LNCaP clone FGC (cell line): ENCODE measurements at regions not wholly inside any gene's neighbourhood (a gene's known extent, or its start where the extent isn't known, plus 50 kb on each side); places are given as distances from the start of the nearest gene placed in this dataset.

Source experiments
- DNase-seq: peaks from one replicate; pipeline ENCODE4 v3.0.0-alpha.2; 2011; ENCODE audit warnings: low read depth
- H3K4me3 ChIP-seq: 2 replicates; pipeline ENCODE4 v1.5.1; 2011; ENCODE audit warnings: mild to moderate bottlenecking, low read depth, low read length, control low read depth
- TF ChIP-seq, protein P1 (sequence below): IDR thresholded peaks from 2 replicates; pipeline ENCODE4 v1.5.1; 2012; ENCODE audit warnings: mild to moderate bottlenecking; ENCODE audit not compliant: control insufficient read depth, insufficient read depth; ENCODE audit errors: extremely low read depth

DNA sequence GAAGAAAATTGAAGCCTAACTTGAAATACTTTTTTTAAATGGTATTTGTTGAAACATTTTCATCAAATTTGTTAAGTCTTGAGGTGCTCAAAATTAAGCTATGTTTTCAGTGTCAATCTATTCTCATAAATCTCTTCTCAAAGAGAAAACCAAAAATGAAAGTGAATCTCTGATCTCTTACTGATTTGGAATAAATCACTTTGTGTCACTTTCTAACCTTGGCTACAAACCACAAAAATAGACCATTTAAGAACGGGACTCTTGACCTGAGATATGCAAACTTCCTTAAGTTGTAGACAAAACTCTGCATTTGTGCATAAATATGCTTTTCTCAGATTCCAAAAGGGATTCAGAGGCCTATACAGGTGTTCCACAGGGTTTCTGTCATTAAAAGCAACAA lies 192.9 kb downstream of the SEC23A start:
- H3K4me3 ChIP-seq, result no peak overlapping the region
- TF ChIP-seq, protein P1, sequence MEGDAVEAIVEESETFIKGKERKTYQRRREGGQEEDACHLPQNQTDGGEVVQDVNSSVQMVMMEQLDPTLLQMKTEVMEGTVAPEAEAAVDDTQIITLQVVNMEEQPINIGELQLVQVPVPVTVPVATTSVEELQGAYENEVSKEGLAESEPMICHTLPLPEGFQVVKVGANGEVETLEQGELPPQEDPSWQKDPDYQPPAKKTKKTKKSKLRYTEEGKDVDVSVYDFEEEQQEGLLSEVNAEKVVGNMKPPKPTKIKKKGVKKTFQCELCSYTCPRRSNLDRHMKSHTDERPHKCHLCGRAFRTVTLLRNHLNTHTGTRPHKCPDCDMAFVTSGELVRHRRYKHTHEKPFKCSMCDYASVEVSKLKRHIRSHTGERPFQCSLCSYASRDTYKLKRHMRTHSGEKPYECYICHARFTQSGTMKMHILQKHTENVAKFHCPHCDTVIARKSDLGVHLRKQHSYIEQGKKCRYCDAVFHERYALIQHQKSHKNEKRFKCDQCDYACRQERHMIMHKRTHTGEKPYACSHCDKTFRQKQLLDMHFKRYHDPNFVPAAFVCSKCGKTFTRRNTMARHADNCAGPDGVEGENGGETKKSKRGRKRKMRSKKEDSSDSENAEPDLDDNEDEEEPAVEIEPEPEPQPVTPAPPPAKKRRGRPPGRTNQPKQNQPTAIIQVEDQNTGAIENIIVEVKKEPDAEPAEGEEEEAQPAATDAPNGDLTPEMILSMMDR, result no peak
- DNase-seq, result no peak

DNA sequence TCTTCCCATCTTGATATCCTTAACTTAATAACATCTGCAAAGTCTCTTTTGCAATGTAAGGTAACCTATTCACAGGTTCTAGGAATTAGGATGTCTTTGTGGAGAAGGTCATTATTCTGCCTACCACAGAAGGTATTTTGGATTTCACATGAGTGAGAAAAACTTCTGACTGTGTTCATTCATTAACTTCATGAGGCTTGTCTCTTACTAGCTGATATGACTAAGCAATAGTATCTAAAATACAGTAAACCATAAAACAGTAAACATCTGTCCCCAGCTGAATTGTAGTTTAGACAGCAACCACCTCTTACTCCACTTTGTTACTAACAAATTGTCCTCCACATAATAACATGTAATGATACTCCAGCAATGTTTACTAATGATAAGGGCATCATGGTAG lies 198.1 kb downstream of the SEC23A start:
- H3K4me3 ChIP-seq, result no peak overlapping the region
- DNase-seq, result no peak
- TF ChIP-seq, protein P1, result no peak

DNA sequence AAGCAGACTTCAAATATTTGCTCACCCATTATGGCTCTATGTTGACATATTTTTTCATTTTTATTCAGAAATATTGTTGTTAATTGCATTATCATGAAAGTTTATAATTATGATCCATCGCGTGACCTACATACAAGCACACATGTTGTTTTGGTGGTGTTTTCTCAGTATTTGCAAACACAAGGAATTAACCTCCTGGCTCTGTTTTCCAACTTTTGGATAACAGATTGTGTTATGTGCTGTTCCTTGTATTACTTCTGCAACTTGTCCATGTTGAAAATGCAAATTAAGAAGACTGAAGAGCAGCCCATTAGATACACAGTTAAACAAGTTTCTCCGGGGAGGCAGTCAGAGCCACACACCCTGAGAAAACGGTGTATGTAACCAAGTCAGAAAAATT lies 201.2 kb downstream of the SEC23A start:
- H3K4me3 ChIP-seq, result no peak overlapping the region
- TF ChIP-seq, protein P1, result no peak

DNA sequence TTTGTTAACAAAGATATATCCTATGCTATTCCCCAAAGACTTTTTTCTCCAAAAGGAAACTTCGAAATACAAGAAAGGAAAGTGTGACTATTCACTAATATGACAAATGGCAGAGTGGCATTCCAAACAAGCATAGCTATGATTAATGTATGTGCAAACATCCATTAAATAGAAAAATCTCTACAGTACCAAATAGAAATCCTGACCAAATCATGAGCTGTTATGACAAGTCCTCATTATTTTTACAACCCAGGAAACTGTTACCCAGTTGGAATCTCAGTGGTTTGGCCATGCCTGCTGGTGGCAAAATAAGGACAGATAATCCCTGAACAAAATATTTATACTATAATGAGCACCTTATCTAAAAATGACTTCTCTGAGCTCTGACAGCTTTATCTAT lies 202.1 kb downstream of the SEC23A start:
- no peak overlapping the region for H3K4me3 ChIP-seq
- no peak for DNase-seq
- TF ChIP-seq, protein P1, result no peak

More for the DNA sequence above, 201.2 kb downstream of the SEC23A start:
- DNase-seq, result no peak

DNA sequence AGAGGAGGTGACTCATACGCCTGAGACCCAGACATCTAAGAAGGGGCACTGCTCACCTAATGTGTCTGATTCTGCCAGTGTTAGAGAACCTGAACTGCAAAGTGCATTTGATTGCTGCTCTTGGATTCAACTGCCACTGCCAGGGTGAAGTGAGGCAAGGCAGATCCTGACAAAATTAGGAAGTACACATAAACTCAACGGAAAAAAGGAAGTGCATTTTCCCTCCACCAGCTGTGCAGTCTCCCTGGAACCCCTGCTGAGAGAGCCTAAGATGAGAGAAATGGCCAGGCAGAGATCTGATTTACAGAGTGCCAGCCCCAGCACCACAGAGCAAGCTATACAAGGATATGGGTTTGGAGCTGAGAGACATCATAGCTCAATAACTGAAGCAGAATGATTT lies 215.3 kb downstream of the SEC23A start:
- no peak overlapping the region for H3K4me3 ChIP-seq
- TF ChIP-seq, protein P1, result no peak
- no peak for DNase-seq

DNA sequence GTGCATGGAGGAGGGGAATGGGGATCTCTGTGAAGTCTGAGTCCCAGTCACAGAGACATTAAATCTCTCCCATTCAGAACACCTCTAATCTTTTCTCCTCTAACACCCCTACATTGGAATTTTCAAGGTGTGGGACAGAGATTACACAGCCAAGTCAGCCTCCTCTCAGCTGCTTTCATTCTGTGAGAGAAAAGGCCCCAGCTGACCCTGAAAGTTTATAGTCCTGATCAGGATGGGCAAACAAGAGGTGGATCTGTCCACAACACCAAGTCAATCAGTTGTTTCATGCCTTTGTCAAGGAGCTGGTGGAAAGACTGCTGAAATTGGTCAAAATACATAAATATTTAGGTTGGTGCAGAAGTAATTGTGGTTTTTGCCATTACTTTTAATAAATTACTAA lies 218.9 kb downstream of the SEC23A start:
- TF ChIP-seq, protein P1, result no peak
- no peak overlapping the region for H3K4me3 ChIP-seq

DNA sequence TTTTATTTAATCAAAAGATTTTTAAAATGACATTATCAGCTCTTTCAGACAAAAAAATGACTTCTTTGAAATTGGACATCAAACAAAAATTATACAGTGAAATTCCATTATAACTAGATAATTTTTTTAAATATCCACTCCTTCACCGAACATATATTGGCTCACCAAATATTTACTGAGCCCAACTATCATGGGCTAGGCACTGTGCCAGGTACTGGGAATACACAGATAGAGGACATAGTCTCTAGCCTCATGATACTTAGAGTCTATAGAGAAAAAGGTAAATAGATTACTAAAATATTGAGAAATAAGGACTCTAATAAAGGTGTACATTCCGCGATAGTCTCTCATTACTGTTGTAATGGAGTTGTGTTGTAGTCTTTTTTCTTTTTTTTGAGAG lies 219.9 kb downstream of the SEC23A start:
- TF ChIP-seq, protein P1, result no peak
- no peak for DNase-seq
- no peak overlapping the region for H3K4me3 ChIP-seq

More for the DNA sequence above, 218.9 kb downstream of the SEC23A start:
- DNase-seq, result no peak
